IMR-90 (cell line): ENCODE measurements at regions not wholly inside any gene's neighbourhood (a gene's known extent, or its start where the extent isn't known, plus 50 kb on each side); places are given as distances from the start of the nearest gene placed in this dataset.
A peak's percentile ranks its signal among the peaks of the same experiment; 100 is the strongest.

Source experiments
- ATAC-seq: fragments of 200-7000 bp; cut with Tn5 transposase; 2 replicates; pipeline ENCODE4 v1.9.1; 2020; ENCODE audit warnings: low read depth, mild to moderate bottlenecking, moderate library complexity
- BruUV-seq: library from RNA; stranded (reverse); fragments of 400-500 nt; replicated peaks from 2 replicates; lab custom pipeline; 2021; lab: Mats Ljungman, UMichigan
- CTCF ChIA-PET: fragments of 300-600 bp; formaldehyde crosslinking; extraction: SDS; loops from one replicate; lab custom pipeline; 2021; ENCODE audit warnings: antibody characterized with exemption; lab: Yijun Ruan, JAX
- POLR2A ChIA-PET: fragments of 300-600 bp; sonication (Branson Sonifier 250); formaldehyde crosslinking; loops from one replicate; lab custom pipeline; 2022; ENCODE audit warnings: antibody characterized with exemption; ENCODE audit not compliant: unreplicated experiment; lab: Charles Lee
- DNase-seq: peaks from one replicate; pipeline ENCODE4 v3.0.0; 2013
- H2AFZ ChIP-seq: replicated peaks from 2 replicates; pipeline ENCODE3; 2013; ENCODE audit warnings: low read length, mild to moderate bottlenecking; ENCODE audit not compliant: poor library complexity
- H2AK5ac ChIP-seq: 2 replicates; pipeline ENCODE4 v1.6.1; 2013; ENCODE audit warnings: low read depth, low read length, inconsistent platforms
- H2AK9ac ChIP-seq: replicated peaks from 2 replicates; pipeline ENCODE3; 2013; ENCODE audit warnings: mild to moderate bottlenecking, low read depth, low read length, moderate library complexity; ENCODE audit not compliant: poor library complexity
- H2BK120ac ChIP-seq: 2 replicates; pipeline ENCODE4 v1.6.1; 2013; ENCODE audit warnings: low read depth, low read length, inconsistent platforms
- H2BK15ac ChIP-seq: 3 replicates; pipeline ENCODE4 v1.6.1; 2013; ENCODE audit warnings: low read depth, low read length, inconsistent platforms
- H2BK20ac ChIP-seq: 2 replicates; pipeline ENCODE4 v1.6.1; 2013; ENCODE audit warnings: low read depth, mild to moderate bottlenecking, inconsistent platforms, low read length, moderate library complexity
- H2BK5ac ChIP-seq: 2 replicates; pipeline ENCODE4 v1.6.1; 2013; ENCODE audit warnings: mild to moderate bottlenecking, low read depth, low read length, inconsistent platforms; ENCODE audit not compliant: poor library complexity, severe bottlenecking
- H3K14ac ChIP-seq: replicated peaks from 2 replicates; pipeline ENCODE4 v1.6.1; 2013; ENCODE audit warnings: low read depth, low read length, inconsistent platforms
- H3K18ac ChIP-seq: 2 replicates; pipeline ENCODE4 v1.6.1; 2013; ENCODE audit warnings: low read depth, low read length, control low read depth
- H3K23ac ChIP-seq: 2 replicates; pipeline ENCODE4 v1.6.1; 2013; ENCODE audit warnings: low read depth, low read length, inconsistent platforms
- H3K27ac ChIP-seq: 2 replicates; pipeline ENCODE4 v1.5.1; 2013; ENCODE audit warnings: mild to moderate bottlenecking, control low read depth, low read length; ENCODE audit not compliant: insufficient read depth
- H3K27me3 ChIP-seq: 2 replicates; pipeline ENCODE4 v1.6.1; 2013; ENCODE audit warnings: low read length; ENCODE audit not compliant: control insufficient read depth, insufficient read depth
- H3K36me3 ChIP-seq: 2 replicates; pipeline ENCODE4 v1.6.1; 2013; ENCODE audit warnings: low read length, mixed read lengths; ENCODE audit not compliant: control insufficient read depth, insufficient read depth
- H3K4ac ChIP-seq: 2 replicates; pipeline ENCODE4 v1.6.1; 2013; ENCODE audit warnings: low read depth, low read length, inconsistent platforms
- H3K4me1 ChIP-seq: 2 replicates; pipeline ENCODE4 v1.6.1; 2013; ENCODE audit warnings: low read length, mixed read lengths; ENCODE audit not compliant: control insufficient read depth, insufficient read depth
- H3K4me2 ChIP-seq: 2 replicates; pipeline ENCODE4 v1.6.1; 2013; ENCODE audit warnings: low read depth, mild to moderate bottlenecking, control low read depth, low read length, moderate library complexity
- H3K4me3 ChIP-seq: 2 replicates; pipeline ENCODE4 v1.5.1; 2013; ENCODE audit warnings: low read depth, mild to moderate bottlenecking, control low read depth, low read length, moderate library complexity; ENCODE audit not compliant: insufficient read depth
- H3K56ac ChIP-seq: 2 replicates; pipeline ENCODE4 v1.6.1; 2013; ENCODE audit warnings: low read length, inconsistent platforms; ENCODE audit not compliant: insufficient read depth; ENCODE audit errors: extremely low read depth
- H3K79me1 ChIP-seq, 2 experiments: 2 replicates each; pipeline ENCODE4 v1.6.1; 2013; ENCODE audit warnings: low read length in 2 of 2, inconsistent platforms in 1 of 2, low read depth in 1 of 2
- H3K9ac ChIP-seq: 2 replicates; pipeline ENCODE4 v1.6.1; 2013; ENCODE audit warnings: low read depth, low read length, control low read depth
- H3K9me1 ChIP-seq: 2 replicates; pipeline ENCODE4 v1.6.1; 2013; ENCODE audit warnings: low read length, inconsistent platforms; ENCODE audit not compliant: insufficient read depth
- H3K9me3 ChIP-seq: 2 replicates; pipeline ENCODE4 v1.6.1; 2013; ENCODE audit warnings: low read length; ENCODE audit not compliant: control insufficient read depth, insufficient read depth
- H4K20me1 ChIP-seq: 2 replicates; pipeline ENCODE4 v1.6.1; 2013; ENCODE audit warnings: low read length, inconsistent platforms; ENCODE audit not compliant: insufficient read depth
- H4K5ac ChIP-seq: 2 replicates; pipeline ENCODE4 v1.6.1; 2013; ENCODE audit warnings: mild to moderate bottlenecking, low read depth, low read length, control low read depth
- H4K8ac ChIP-seq, 2 experiments: 2 replicates each; pipeline ENCODE4 v1.6.1; 2013; ENCODE audit warnings: low read depth in 2 of 2, low read length in 2 of 2, control low read depth in 1 of 2, inconsistent platforms in 1 of 2
- H4K91ac ChIP-seq: 2 replicates; pipeline ENCODE4 v1.6.1; 2013; ENCODE audit warnings: low read depth, low read length, inconsistent platforms; ENCODE audit not compliant: insufficient read depth
- BHLHE40 ChIP-seq: fragments of 150-350 bp; IDR thresholded peaks from 2 replicates; pipeline ENCODE4 v1.6.1; 2016; ENCODE audit warnings: mild to moderate bottlenecking, low read depth, low read length
- CEBPB ChIP-seq: IDR thresholded peaks from 2 replicates; pipeline ENCODE4 v1.6.1; 2012; ENCODE audit warnings: low read depth, low read length, improper control_type of control experiment
- CHD1 ChIP-seq: IDR thresholded peaks from 2 replicates; pipeline ENCODE4 v1.6.1; 2012; ENCODE audit warnings: low read depth, low read length, improper control_type of control experiment
- FOS ChIP-seq: fragments of 150-350 bp; IDR thresholded peaks from 2 replicates; pipeline ENCODE4 v1.6.1; 2016; ENCODE audit warnings: low read depth, low read length
- MAFK ChIP-seq: IDR thresholded peaks from 2 replicates; pipeline ENCODE4 v1.6.1; 2012; ENCODE audit warnings: low read depth, low read length, improper control_type of control experiment
- MAZ ChIP-seq: IDR thresholded peaks from 2 replicates; pipeline ENCODE4 v1.6.1; 2012; ENCODE audit warnings: low read depth, mild to moderate bottlenecking, low read length, improper control_type of control experiment, moderate library complexity, borderline replicate concordance
- MXI1 ChIP-seq: IDR thresholded peaks from 2 replicates; pipeline ENCODE4 v1.6.1; 2012; ENCODE audit warnings: low read depth, mild to moderate bottlenecking, low read length, moderate library complexity, borderline replicate concordance
- NFE2L2 ChIP-seq: fragments of 150-350 bp; IDR thresholded peaks from 2 replicates; pipeline ENCODE4 v1.6.1; 2016; ENCODE audit warnings: low read depth, mild to moderate bottlenecking, low read length
- POLR2A ChIP-seq: IDR thresholded peaks from 2 replicates; pipeline ENCODE4 v1.6.1; 2012; ENCODE audit warnings: mild to moderate bottlenecking, low read depth, low read length
- RAD21 ChIP-seq: IDR thresholded peaks from 2 replicates; pipeline ENCODE4 v1.6.1; 2012; ENCODE audit warnings: low read length, improper control_type of control experiment
- RCOR1 ChIP-seq: IDR thresholded peaks from 2 replicates; pipeline ENCODE4 v1.6.1; 2012; ENCODE audit warnings: mild to moderate bottlenecking, low read length, improper control_type of control experiment; ENCODE audit not compliant: insufficient replicate concordance
- SMC3 ChIP-seq: fragments of 150-350 bp; IDR thresholded peaks from 2 replicates; pipeline ENCODE4 v1.6.1; 2016; ENCODE audit warnings: low read depth, mild to moderate bottlenecking, antibody characterized with exemption, low read length, moderate library complexity
- WGBS, 2 experiments: methylation state at CpG; one replicate each; pipeline versions ENCODE4 v1.1.5 to v1.1.7; 2013; ENCODE audit warnings: missing lambda C conversion rate in 2 of 2; ENCODE audit not compliant: insufficient read length in 1 of 2; ENCODE audit errors: extremely low coverage in 2 of 2; 5-methylcytosine and 5-hydroxymethylcytosine counted together
- dilution Hi-C: fragments of 300-500 bp; cut with HindIII; formaldehyde crosslinking; loops from one replicate; pipeline ENCODE4 v1.14.3; 2018; ENCODE audit warnings: low sequenced_read_pairs; ENCODE audit not compliant: unreplicated experiment
- in situ Hi-C: fragments of 300-500 bp; cut with MboI; formaldehyde crosslinking; loops from 3 replicates; pipeline ENCODE4 v1.14.3; 2019; ENCODE audit warnings: low sequenced_read_pairs, inconsistent platforms, mixed read lengths
- intact Hi-C: fragments of 100-400 bp; cut with micrococcal nuclease; formaldehyde crosslinking; loops from 2 replicates; pipeline ENCODE4 v1.10.0; 2022
- TF ChIP-seq, protein P1 (sequence below): conservative IDR thresholded peaks from 2 replicates; pipeline ENCODE4 v1.5.1; 2012; ENCODE audit warnings: mild to moderate bottlenecking, low read depth, low read length, improper control_type of control experiment
- TF ChIP-seq, protein P2 (sequence below): fragments of 150-350 bp; IDR thresholded peaks from 2 replicates; pipeline ENCODE4 v1.6.1; 2016; ENCODE audit warnings: low read depth, mild to moderate bottlenecking, low read length, moderate library complexity, borderline replicate concordance
- TF ChIP-seq, protein P3 (sequence below): fragments of 150-350 bp; IDR thresholded peaks from 2 replicates; pipeline ENCODE4 v1.6.1; 2017; ENCODE audit warnings: mild to moderate bottlenecking, antibody characterized with exemption, low read length, low read depth

DNA sequence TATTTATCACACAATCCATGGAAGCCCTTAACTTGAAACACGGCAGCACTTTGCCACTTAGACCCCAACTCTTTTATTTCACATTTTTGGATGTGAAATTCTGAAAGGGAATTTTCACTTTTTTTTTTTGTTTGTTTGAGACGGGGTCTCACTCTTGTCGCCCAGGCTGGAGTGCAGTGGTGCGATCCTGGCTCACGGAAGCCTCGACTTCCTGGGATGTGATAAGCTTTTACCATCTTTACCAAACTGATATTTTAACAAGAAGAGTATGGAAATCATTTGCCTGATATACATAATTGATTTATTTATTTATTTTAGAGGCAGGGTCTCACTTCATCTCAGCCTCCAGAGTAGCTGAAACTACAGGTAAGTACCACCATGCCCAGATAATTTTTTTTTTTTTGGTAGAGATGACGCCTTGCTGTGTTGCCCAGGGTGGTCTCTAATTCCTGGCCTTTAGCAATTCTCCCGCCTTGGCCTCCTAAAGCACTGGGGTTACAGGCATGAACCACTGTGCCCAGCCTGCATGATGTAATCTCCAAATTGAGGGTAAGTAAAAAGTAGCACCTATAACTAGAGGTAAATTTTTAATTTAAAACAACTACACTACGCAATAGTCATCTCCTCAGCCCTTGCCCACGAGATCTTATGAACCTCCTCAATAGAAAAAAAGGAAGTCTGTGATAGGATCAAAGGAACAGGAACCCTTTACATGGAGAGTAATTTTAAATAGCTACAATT lies 180.7 kb upstream of the KLF14 start:
- Histone ChIP-seq H3K9ac (peak overlapping the region; percentile 93), H2AK9ac (peak overlapping the region; percentile 61), H2AFZ (no peak overlapping the region), H3K56ac (peak overlapping the region; percentile 98), H3K9me3 (no peaks in the 10 kb centered on the region), H2BK20ac (peak overlapping the region; percentile 89), H3K79me1 (peaks cover 12 to 33% of the 10 kb centered on the region in 2 experiments), H4K91ac (peak overlapping the region; percentile 94), H3K4me3 (no peak overlapping the region), H3K18ac (peak overlapping the region; percentile 93), H2BK5ac (peak overlapping the region; percentile 100), H4K5ac (peak overlapping the region; percentile 98), H3K23ac (peak overlapping the region; percentile 92), H3K4ac (peak overlapping the region; percentile 97), H3K27ac (peak overlapping the region; percentile 94), H3K4me1 (peaks cover 31% of the 10 kb centered on the region), H3K9me1 (peaks cover 8% of the 10 kb centered on the region), H4K20me1 (peaks cover 10% of the 10 kb centered on the region), H3K36me3 (peaks cover 13% of the 10 kb centered on the region), H3K27me3 (no peaks in the 10 kb centered on the region), H2AK5ac (peak overlapping the region; percentile 97), H3K4me2 (peak overlapping the region; percentile 68), H2BK120ac (peak overlapping the region; percentile 89), H2BK15ac (peak overlapping the region; percentile 75), H3K14ac (peak overlapping the region; percentile 88), H4K8ac (peak overlapping the region; percentile 66 to 94)
- dilution Hi-C loops: no loop called here
- WGBS, 2 experiments: no CpG with 5 or more reads among the region's 10 CpGs
- CTCF ChIA-PET: interaction anchor here (3.4 kb wide), 1 partner anchor 18 kb away, joined by 17 read pairs; no protein-coding TSS in a partner anchor
- BruUV-seq: no TSS peak
- intact Hi-C loops: loop anchor here (5.0 kb wide), 2 partner anchors 128 to 193 kb away; no protein-coding TSS in a partner anchor
- DNase-seq (no peak), ATAC-seq (no peak)
- in situ Hi-C loops: no loop called here
- POLR2A ChIA-PET: interaction anchor here (0.7 to 1.0 kb wide), 2 partner anchors 11 to 66 kb away, joined by 3 to 4 read pairs; no protein-coding TSS in a partner anchor
- no peak for TF ChIP-seq RAD21
- TF ChIP-seq FOS: no peak
- TF ChIP-seq NFE2L2: no peak
- TF ChIP-seq, protein P1, sequence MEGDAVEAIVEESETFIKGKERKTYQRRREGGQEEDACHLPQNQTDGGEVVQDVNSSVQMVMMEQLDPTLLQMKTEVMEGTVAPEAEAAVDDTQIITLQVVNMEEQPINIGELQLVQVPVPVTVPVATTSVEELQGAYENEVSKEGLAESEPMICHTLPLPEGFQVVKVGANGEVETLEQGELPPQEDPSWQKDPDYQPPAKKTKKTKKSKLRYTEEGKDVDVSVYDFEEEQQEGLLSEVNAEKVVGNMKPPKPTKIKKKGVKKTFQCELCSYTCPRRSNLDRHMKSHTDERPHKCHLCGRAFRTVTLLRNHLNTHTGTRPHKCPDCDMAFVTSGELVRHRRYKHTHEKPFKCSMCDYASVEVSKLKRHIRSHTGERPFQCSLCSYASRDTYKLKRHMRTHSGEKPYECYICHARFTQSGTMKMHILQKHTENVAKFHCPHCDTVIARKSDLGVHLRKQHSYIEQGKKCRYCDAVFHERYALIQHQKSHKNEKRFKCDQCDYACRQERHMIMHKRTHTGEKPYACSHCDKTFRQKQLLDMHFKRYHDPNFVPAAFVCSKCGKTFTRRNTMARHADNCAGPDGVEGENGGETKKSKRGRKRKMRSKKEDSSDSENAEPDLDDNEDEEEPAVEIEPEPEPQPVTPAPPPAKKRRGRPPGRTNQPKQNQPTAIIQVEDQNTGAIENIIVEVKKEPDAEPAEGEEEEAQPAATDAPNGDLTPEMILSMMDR: no peak
- no peak for TF ChIP-seq MAZ
- TF ChIP-seq RCOR1: no peak
- TF ChIP-seq, protein P2, sequence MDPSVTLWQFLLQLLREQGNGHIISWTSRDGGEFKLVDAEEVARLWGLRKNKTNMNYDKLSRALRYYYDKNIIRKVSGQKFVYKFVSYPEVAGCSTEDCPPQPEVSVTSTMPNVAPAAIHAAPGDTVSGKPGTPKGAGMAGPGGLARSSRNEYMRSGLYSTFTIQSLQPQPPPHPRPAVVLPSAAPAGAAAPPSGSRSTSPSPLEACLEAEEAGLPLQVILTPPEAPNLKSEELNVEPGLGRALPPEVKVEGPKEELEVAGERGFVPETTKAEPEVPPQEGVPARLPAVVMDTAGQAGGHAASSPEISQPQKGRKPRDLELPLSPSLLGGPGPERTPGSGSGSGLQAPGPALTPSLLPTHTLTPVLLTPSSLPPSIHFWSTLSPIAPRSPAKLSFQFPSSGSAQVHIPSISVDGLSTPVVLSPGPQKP: no peak
- TF ChIP-seq, protein P3, sequence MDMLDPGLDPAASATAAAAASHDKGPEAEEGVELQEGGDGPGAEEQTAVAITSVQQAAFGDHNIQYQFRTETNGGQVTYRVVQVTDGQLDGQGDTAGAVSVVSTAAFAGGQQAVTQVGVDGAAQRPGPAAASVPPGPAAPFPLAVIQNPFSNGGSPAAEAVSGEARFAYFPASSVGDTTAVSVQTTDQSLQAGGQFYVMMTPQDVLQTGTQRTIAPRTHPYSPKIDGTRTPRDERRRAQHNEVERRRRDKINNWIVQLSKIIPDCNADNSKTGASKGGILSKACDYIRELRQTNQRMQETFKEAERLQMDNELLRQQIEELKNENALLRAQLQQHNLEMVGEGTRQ: no peak
- TF ChIP-seq CHD1: no peak
- TF ChIP-seq MXI1: no peak
- no peak for TF ChIP-seq CEBPB
- TF ChIP-seq MAFK: no peak
- TF ChIP-seq SMC3: no peak
- no peak for TF ChIP-seq BHLHE40
- no peak for TF ChIP-seq POLR2A
